ENCODE measurements at regions not wholly inside any gene's neighbourhood (a gene's known extent, or its start where the extent isn't known, plus 50 kb on each side); places are given as distances from the start of the nearest gene placed in this dataset.

- DNase-seq (ENCODE audit: low spot score) (no peak), ATAC-seq (peak; percentile 68)
Measured at GRCh38 chr9:26744191-26744965, 148.2 kb downstream of the CAAP1 start.

GRCh38 chr9:26742828-26743476 is 149.7 kb downstream of the CAAP1 start:
- DNase-seq (ENCODE audit: low spot score) (no peak), ATAC-seq (no peak)

- ATAC-seq, result no peak
Measured at GRCh38 chr9:26735160-26735559, 157.4 kb downstream of the CAAP1 start.

GRCh38 chr9:26729187-26729586 is 163.4 kb downstream of the CAAP1 start:
- ATAC-seq, result no peak

More at GRCh38 chr9:26735160-26735559, 157.4 kb downstream of the CAAP1 start:
- DNase-seq (ENCODE audit: low spot score), result no peak

GRCh38 chr9:26727471-26727870 is 165.1 kb downstream of the CAAP1 start:
- ATAC-seq (no peak), DNase-seq (ENCODE audit: low spot score) (no peak)

More at GRCh38 chr9:26729187-26729586, 163.4 kb downstream of the CAAP1 start:
- no peak for DNase-seq (ENCODE audit: low spot score)

- DNase-seq (ENCODE audit: low spot score), result no peak
- no peak for ATAC-seq
Measured at GRCh38 chr9:26725573-26725972, 167.0 kb downstream of the CAAP1 start.

- ATAC-seq, result peak; percentile 42
- DNase-seq (ENCODE audit: low spot score), result no peak
Measured at GRCh38 chr9:26723486-26723885, 169.1 kb downstream of the CAAP1 start.

GRCh38 chr9:26722755-26723154 is 169.8 kb downstream of the CAAP1 start:
- ATAC-seq (no peak), DNase-seq (ENCODE audit: low spot score) (no peak)

- ATAC-seq, result no peak
- no peak for DNase-seq (ENCODE audit: low spot score)
Measured at GRCh38 chr9:26710008-26710407, 182.6 kb downstream of the CAAP1 start.

GRCh38 chr9:26706223-26706622 is 186.4 kb downstream of the CAAP1 start:
- no peak for DNase-seq (ENCODE audit: low spot score)
- no peak for ATAC-seq

- ATAC-seq, result no peak
- no peak for DNase-seq (ENCODE audit: low spot score)
Measured at GRCh38 chr9:26695298-26695622, 197.3 kb downstream of the CAAP1 start.

GRCh38 chr9:26694381-26695297 is 198.0 kb downstream of the CAAP1 start:
- DNase-seq (ENCODE audit: low spot score) (no peak), ATAC-seq (no peak)

GRCh38 chr9:26689041-26689440 is 203.6 kb downstream of the CAAP1 start:
- ATAC-seq, result no peak
- DNase-seq (ENCODE audit: low spot score), result no peak

GRCh38 chr9:26687421-26687820 is 205.2 kb downstream of the CAAP1 start:
- DNase-seq (ENCODE audit: low spot score), result no peak
- ATAC-seq, result no peak

GRCh38 chr9:26685818-26686217 is 206.8 kb downstream of the CAAP1 start:
- no peak for DNase-seq (ENCODE audit: low spot score)
- ATAC-seq, result no peak

- no peak for ATAC-seq
Measured at GRCh38 chr9:26684029-26684428, 208.6 kb downstream of the CAAP1 start.

GRCh38 chr9:26682796-26683496 is 209.7 kb downstream of the CAAP1 start:
- ATAC-seq (no peak), DNase-seq (ENCODE audit: low spot score) (no peak)

More at GRCh38 chr9:26684029-26684428, 208.6 kb downstream of the CAAP1 start:
- DNase-seq (ENCODE audit: low spot score), result no peak

GRCh38 chr9:26682041-26682440 is 210.6 kb downstream of the CAAP1 start:
- DNase-seq (ENCODE audit: low spot score) (no peak), ATAC-seq (no peak)

GRCh38 chr9:26677965-26678706 is 214.5 kb downstream of the CAAP1 start:
- ATAC-seq, result no peak
- no peak for DNase-seq (ENCODE audit: low spot score)

GRCh38 chr9:26675035-26675434 is 217.6 kb downstream of the CAAP1 start:
- no peak for ATAC-seq

More at GRCh38 chr9:26675035-26675434, 217.6 kb downstream of the CAAP1 start:
- DNase-seq (ENCODE audit: low spot score), result no peak

All from left lobe of liver (tissue), 2 donors.